Endothelial cell (in vitro differentiated cells): ENCODE measurements at regions not wholly inside any gene's neighbourhood (a gene's known extent, or its start where the extent isn't known, plus 50 kb on each side); places are given as distances from the start of the nearest gene placed in this dataset.

Experiments
- DNase-seq: peaks from one replicate; pipeline ENCODE4 v3.0.0; 2021; ENCODE audit warnings: low spot score
- H3K27ac Mint-ChIP-seq: one replicate; pipeline ENCODE4 v1.8.0; 2021; ENCODE audit warnings: mixed read lengths, inconsistent platforms; ENCODE audit not compliant: unreplicated experiment
- H3K27me3 Mint-ChIP-seq: one replicate; pipeline ENCODE4 v1.8.0; 2021; ENCODE audit warnings: mild to moderate bottlenecking, moderate library complexity, mixed read lengths, inconsistent platforms; ENCODE audit not compliant: unreplicated experiment
- H3K36me3 Mint-ChIP-seq: one replicate; pipeline ENCODE4 v1.8.0; 2021; ENCODE audit warnings: mild to moderate bottlenecking, low read depth, mixed read lengths, inconsistent platforms; ENCODE audit not compliant: unreplicated experiment
- H3K4me1 Mint-ChIP-seq: one replicate; pipeline ENCODE4 v1.8.0; 2021; ENCODE audit warnings: mild to moderate bottlenecking, mixed read lengths, inconsistent platforms; ENCODE audit not compliant: unreplicated experiment
- H3K4me3 Mint-ChIP-seq: one replicate; pipeline ENCODE4 v1.8.0; 2021; ENCODE audit warnings: mild to moderate bottlenecking, mixed read lengths, inconsistent platforms; ENCODE audit not compliant: unreplicated experiment
- H3K9me3 Mint-ChIP-seq: one replicate; pipeline ENCODE4 v1.8.0; 2021; ENCODE audit warnings: mixed read lengths, inconsistent platforms; ENCODE audit not compliant: unreplicated experiment
- TF ChIP-seq, protein P1 (sequence below): fragments of 200-600 bp; sonication (generic); IDR thresholded peaks from one replicate; pipeline ENCODE4 v1.5.0; 2021; ENCODE audit warnings: antibody characterized with exemption; ENCODE audit not compliant: unreplicated experiment

DNA sequence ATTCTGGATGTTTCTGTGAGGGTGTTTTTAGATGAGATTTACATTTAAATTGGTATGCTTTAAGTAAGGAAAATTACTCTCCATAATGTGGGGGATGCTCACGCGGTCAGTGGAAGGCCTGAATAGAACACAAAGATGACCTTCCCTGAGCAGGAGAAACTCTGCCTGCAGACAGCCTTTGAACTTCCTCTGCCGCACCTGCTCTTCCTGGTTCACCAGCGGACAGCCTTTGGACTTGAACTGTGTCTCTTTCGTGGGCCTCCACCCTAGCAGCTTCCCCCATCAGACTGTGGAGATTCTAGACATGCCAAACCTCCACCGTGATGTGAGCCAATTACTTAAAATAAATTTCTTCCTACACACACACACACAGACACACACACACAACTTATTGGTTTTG, 210.7 kb downstream of the EFCAB11 start:
- DNase-seq, result no peak
- Mint-ChIP-seq H3K9me3 (peaks cover 14% of the 10 kb centered on the region), H3K27ac (no peak overlapping the region), H3K4me1 (no peaks in the 10 kb centered on the region), H3K36me3 (peaks cover 19% of the 10 kb centered on the region), H3K27me3 (peaks cover 2% of the 10 kb centered on the region), H3K4me3 (no peak overlapping the region)
- TF ChIP-seq, protein P1, sequence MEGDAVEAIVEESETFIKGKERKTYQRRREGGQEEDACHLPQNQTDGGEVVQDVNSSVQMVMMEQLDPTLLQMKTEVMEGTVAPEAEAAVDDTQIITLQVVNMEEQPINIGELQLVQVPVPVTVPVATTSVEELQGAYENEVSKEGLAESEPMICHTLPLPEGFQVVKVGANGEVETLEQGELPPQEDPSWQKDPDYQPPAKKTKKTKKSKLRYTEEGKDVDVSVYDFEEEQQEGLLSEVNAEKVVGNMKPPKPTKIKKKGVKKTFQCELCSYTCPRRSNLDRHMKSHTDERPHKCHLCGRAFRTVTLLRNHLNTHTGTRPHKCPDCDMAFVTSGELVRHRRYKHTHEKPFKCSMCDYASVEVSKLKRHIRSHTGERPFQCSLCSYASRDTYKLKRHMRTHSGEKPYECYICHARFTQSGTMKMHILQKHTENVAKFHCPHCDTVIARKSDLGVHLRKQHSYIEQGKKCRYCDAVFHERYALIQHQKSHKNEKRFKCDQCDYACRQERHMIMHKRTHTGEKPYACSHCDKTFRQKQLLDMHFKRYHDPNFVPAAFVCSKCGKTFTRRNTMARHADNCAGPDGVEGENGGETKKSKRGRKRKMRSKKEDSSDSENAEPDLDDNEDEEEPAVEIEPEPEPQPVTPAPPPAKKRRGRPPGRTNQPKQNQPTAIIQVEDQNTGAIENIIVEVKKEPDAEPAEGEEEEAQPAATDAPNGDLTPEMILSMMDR, result no peak

GRCh38 chr14:89740241-89740640, 214.3 kb downstream of the EFCAB11 start:
- Mint-ChIP-seq H3K27me3 (peaks cover 2% of the 10 kb centered on the region), H3K36me3 (peaks cover 19% of the 10 kb centered on the region), H3K4me3 (no peak overlapping the region), H3K4me1 (no peaks in the 10 kb centered on the region), H3K27ac (no peak overlapping the region), H3K9me3 (peaks cover 14% of the 10 kb centered on the region)
- DNase-seq, result no peak
- TF ChIP-seq, protein P1, result no peak

DNA sequence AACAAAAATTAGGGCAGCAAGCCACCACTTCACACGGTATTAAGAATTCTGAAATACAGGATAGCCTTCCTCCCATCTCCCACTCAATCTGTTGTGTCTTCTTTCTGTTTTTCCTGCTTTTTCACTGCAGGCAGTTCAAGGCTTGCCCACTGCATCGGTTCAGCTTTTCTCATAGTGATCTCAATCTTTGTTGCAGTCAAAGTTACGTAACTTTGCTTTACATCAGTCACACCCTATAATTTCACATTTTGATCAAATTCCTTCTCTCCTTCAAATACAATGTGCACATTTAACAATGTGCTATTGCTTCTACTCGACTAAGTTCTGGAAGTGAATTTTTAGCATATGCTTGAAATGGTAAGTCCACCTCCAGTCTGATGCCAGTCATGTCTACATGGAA, 217.6 kb downstream of the EFCAB11 start:
- peaks cover 4% of the 10 kb centered on the region for H3K36me3 Mint-ChIP-seq
- no peak overlapping the region for H3K27ac Mint-ChIP-seq
- TF ChIP-seq, protein P1, result no peak
- H3K4me3 Mint-ChIP-seq, result no peak overlapping the region
- H3K4me1 Mint-ChIP-seq, result no peaks in the 10 kb centered on the region
- peaks cover 4% of the 10 kb centered on the region for H3K9me3 Mint-ChIP-seq
- no peak for DNase-seq
- no peaks in the 10 kb centered on the region for H3K27me3 Mint-ChIP-seq

GRCh38 chr14:89731396-89731933, 223.1 kb downstream of the EFCAB11 start:
- TF ChIP-seq, protein P1, result no peak
- no peak for DNase-seq
- no peaks in the 10 kb centered on the region for H3K9me3 Mint-ChIP-seq

DNA sequence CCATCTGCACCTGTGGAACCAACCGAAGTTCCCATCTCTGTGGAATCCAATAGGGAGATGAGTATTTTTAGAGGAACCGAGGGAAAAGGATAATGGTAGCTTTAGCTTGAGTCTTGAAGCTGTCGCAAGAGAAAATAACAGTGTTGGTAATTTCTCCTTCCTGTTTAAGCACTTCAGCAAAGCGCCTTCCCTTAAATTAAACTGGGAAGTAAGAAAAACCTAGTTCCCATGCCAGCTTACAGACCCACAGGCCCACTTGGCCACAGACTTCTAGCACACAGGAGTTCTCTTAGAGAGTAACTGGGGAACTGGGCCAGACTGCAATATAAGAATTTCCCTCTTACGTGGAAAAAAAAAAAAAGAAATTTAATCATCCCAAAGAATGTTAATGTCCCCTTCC, 223.8 kb downstream of the EFCAB11 start:
- peaks cover 4% of the 10 kb centered on the region for H3K27me3 Mint-ChIP-seq
- H3K27ac Mint-ChIP-seq, result no peak overlapping the region

More at GRCh38 chr14:89731396-89731933, 223.1 kb downstream of the EFCAB11 start:
- H3K4me3 Mint-ChIP-seq, result no peak overlapping the region
- no peaks in the 10 kb centered on the region for H3K4me1 Mint-ChIP-seq
- H3K36me3 Mint-ChIP-seq, result no peaks in the 10 kb centered on the region
- H3K27ac Mint-ChIP-seq, result no peak overlapping the region
- peaks cover 4% of the 10 kb centered on the region for H3K27me3 Mint-ChIP-seq

More for the DNA sequence above, 223.8 kb downstream of the EFCAB11 start:
- Mint-ChIP-seq H3K4me3 (no peak overlapping the region), H3K4me1 (no peaks in the 10 kb centered on the region), H3K9me3 (no peaks in the 10 kb centered on the region), H3K36me3 (no peaks in the 10 kb centered on the region)
- no peak for DNase-seq
- TF ChIP-seq, protein P1, result no peak
